Vagina (tissue), 2 donors: ENCODE measurements at regions not wholly inside any gene's neighbourhood (a gene's known extent, or its start where the extent isn't known, plus 50 kb on each side); places are given as distances from the start of the nearest gene placed in this dataset.

Source experiments
- POLR2A ChIP-seq, 2 donors: fragments of 450-650 bp; IDR thresholded peaks; one replicate each; pipeline ENCODE4 v1.6.1; 2017; ENCODE audit warnings: antibody characterized with exemption in 2 of 2, mild to moderate bottlenecking in 2 of 2, moderate library complexity in 2 of 2
- POLR2AphosphoS5 ChIP-seq, 2 donors: sonication (generic); formaldehyde crosslinking; IDR thresholded peaks; one replicate each; pipeline ENCODE4 v1.9.0; 2017; ENCODE audit warnings: antibody characterized with exemption in 2 of 2, mild to moderate bottlenecking in 2 of 2, low read depth in 1 of 2; ENCODE audit not compliant: insufficient read depth in 1 of 2
- TF ChIP-seq, protein P1 (sequence below), 3 experiments: fragments of 450-650 bp in 2 of 3; fragments of 200-600 bp in 1 of 3; sonication (generic) in 1 of 3; IDR thresholded peaks; one replicate each; pipeline ENCODE4 v1.5.1; 2017 to 2019; ENCODE audit warnings: antibody characterized with exemption in 3 of 3, mild to moderate bottlenecking in 2 of 3, moderate library complexity in 2 of 3

GRCh38 chr3:187958432-187959003 lies 195.4 kb upstream of the LPP start:
- TF ChIP-seq, protein P1, sequence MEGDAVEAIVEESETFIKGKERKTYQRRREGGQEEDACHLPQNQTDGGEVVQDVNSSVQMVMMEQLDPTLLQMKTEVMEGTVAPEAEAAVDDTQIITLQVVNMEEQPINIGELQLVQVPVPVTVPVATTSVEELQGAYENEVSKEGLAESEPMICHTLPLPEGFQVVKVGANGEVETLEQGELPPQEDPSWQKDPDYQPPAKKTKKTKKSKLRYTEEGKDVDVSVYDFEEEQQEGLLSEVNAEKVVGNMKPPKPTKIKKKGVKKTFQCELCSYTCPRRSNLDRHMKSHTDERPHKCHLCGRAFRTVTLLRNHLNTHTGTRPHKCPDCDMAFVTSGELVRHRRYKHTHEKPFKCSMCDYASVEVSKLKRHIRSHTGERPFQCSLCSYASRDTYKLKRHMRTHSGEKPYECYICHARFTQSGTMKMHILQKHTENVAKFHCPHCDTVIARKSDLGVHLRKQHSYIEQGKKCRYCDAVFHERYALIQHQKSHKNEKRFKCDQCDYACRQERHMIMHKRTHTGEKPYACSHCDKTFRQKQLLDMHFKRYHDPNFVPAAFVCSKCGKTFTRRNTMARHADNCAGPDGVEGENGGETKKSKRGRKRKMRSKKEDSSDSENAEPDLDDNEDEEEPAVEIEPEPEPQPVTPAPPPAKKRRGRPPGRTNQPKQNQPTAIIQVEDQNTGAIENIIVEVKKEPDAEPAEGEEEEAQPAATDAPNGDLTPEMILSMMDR (IDR thresholded peaks at IDR 0.05) = no peak
- no peak for TF ChIP-seq POLR2A (IDR thresholded peaks at IDR 0.05)
- TF ChIP-seq POLR2AphosphoS5 (IDR thresholded peaks at IDR 0.05; ENCODE audit: insufficient read depth in 1 of 2, low read depth in 1 of 2) = no peak
